ENCODE measurements at regions not wholly inside any gene's neighbourhood (a gene's known extent, or its start where the extent isn't known, plus 50 kb on each side); places are given as distances from the start of the nearest gene placed in this dataset.
"Not testable (repeated sequence)": the region's sequence is repeated elsewhere in the genome, so short reads cannot be mapped to it uniquely, and the experiment has no call there.

GRCh38 chr13:40356458-40356857 lies 310.0 kb downstream of the FOXO1 start:
- Histone ChIP-seq H3K4me3 (peak overlapping the region; percentile 55), H3K4me2 (peak overlapping the region; percentile 77), H3K4me1 (ENCODE audit: insufficient read depth) (peaks cover 14% of the 10 kb centered on the region; the same call in 1 of the 2 replicates), H2AFZ (peak overlapping the region; percentile 66; the same call in 1 of the 2 replicates)
- not testable (repeated sequence) for H3K9me2 ChIP-seq (ENCODE audit: insufficient read depth); DNase-seq (ENCODE audit: low spot score); H3K27ac ChIP-seq (ENCODE audit: low read depth); H3F3A ChIP-seq (replicated peaks; ENCODE audit: low read depth); H3K36me3 Mint-ChIP-seq (ENCODE audit: low read depth); H4K20me1 ChIP-seq (replicated peaks; ENCODE audit: insufficient read depth); ATAC-seq; H3K36me3 ChIP-seq (ENCODE audit: insufficient read depth); H3K79me2 ChIP-seq (replicated peaks; ENCODE audit: insufficient read depth); H3K9me3 Mint-ChIP-seq; H3K27ac Mint-ChIP-seq; H3K27me3 ChIP-seq (ENCODE audit: insufficient read depth)
- Mint-ChIP-seq H3K4me3 (peak overlapping the region; percentile 69), H3K4me1 (peaks cover 44% of the 10 kb centered on the region), H3K27me3 (ENCODE audit: insufficient read depth, low read depth, poor library complexity) (peaks cover 13% of the 10 kb centered on the region)

- Mint-ChIP-seq H3K36me3 (ENCODE audit: low read depth) (no peaks in the 10 kb centered on the region; the same call in 2 of the 3 replicates), H3K4me3 (no peak overlapping the region), H3K9me3 (no peaks in the 10 kb centered on the region; the same call in 2 of the 3 replicates), H3K27me3 (ENCODE audit: insufficient read depth, low read depth, poor library complexity) (peaks cover 3% of the 10 kb centered on the region), H3K27ac (no peak overlapping the region), H3K4me1 (0 out of 3 replicates have a peak, but pooled peaks cover 2% of the 10 kb centered on the region)
- H3K9me2 ChIP-seq (ENCODE audit: insufficient read depth) = no peaks in the 10 kb centered on the region
- H2AFZ ChIP-seq = no peak overlapping the region
- no peaks in the 10 kb centered on the region for H3K36me3 ChIP-seq (ENCODE audit: insufficient read depth)
- DNase-seq (ENCODE audit: low spot score) = no peak
- no peak overlapping the region for H3K27ac ChIP-seq (ENCODE audit: low read depth)
- H4K20me1 ChIP-seq (replicated peaks; ENCODE audit: insufficient read depth) = no peaks in the 10 kb centered on the region
- no peaks in the 10 kb centered on the region for H3K27me3 ChIP-seq (ENCODE audit: insufficient read depth)
- no peak for ATAC-seq
- H3K79me2 ChIP-seq (replicated peaks; ENCODE audit: insufficient read depth) = no peaks in the 10 kb centered on the region
- no peaks in the 10 kb centered on the region for H3F3A ChIP-seq (replicated peaks; ENCODE audit: low read depth)
- no peaks in the 10 kb centered on the region for H3K4me1 ChIP-seq (ENCODE audit: insufficient read depth)
- no peak overlapping the region for H3K4me2 ChIP-seq
- no peak overlapping the region for H3K4me3 ChIP-seq
- TF ChIP-seq POLR2AphosphoS5 (IDR thresholded peaks at IDR 0.05; ENCODE audit: low read depth) (no peak), CTCF (conservative IDR thresholded peaks at IDR 0.05; ENCODE audit: low read depth in 2 of 2) (no peak), EZH2 (IDR thresholded peaks at IDR 0.05; ENCODE audit: low read depth, unreplicated experiment) (no peak), JUNB (IDR thresholded peaks at IDR 0.05; ENCODE audit: unreplicated experiment) (no peak), STAT1 (IDR thresholded peaks at IDR 0.05; ENCODE audit: unreplicated experiment) (no peak), NANOG (IDR thresholded peaks at IDR 0.05; ENCODE audit: borderline replicate concordance) (no peak), ZNF331 (CRISPR knock-in tag; IDR thresholded peaks at IDR 0.05; ENCODE audit: low read depth) (no peak), EZH2phosphoT487 (IDR thresholded peaks at IDR 0.05; ENCODE audit: unreplicated experiment) (no peak), ZNF114 (CRISPR knock-in tag; IDR thresholded peaks at IDR 0.05) (no peak), CREB1 (CRISPR knock-in tag; IDR thresholded peaks at IDR 0.05; ENCODE audit: low read depth) (no peak)
- TF ChIP-seq, protein P1, sequence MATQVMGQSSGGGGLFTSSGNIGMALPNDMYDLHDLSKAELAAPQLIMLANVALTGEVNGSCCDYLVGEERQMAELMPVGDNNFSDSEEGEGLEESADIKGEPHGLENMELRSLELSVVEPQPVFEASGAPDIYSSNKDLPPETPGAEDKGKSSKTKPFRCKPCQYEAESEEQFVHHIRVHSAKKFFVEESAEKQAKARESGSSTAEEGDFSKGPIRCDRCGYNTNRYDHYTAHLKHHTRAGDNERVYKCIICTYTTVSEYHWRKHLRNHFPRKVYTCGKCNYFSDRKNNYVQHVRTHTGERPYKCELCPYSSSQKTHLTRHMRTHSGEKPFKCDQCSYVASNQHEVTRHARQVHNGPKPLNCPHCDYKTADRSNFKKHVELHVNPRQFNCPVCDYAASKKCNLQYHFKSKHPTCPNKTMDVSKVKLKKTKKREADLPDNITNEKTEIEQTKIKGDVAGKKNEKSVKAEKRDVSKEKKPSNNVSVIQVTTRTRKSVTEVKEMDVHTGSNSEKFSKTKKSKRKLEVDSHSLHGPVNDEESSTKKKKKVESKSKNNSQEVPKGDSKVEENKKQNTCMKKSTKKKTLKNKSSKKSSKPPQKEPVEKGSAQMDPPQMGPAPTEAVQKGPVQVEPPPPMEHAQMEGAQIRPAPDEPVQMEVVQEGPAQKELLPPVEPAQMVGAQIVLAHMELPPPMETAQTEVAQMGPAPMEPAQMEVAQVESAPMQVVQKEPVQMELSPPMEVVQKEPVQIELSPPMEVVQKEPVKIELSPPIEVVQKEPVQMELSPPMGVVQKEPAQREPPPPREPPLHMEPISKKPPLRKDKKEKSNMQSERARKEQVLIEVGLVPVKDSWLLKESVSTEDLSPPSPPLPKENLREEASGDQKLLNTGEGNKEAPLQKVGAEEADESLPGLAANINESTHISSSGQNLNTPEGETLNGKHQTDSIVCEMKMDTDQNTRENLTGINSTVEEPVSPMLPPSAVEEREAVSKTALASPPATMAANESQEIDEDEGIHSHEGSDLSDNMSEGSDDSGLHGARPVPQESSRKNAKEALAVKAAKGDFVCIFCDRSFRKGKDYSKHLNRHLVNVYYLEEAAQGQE (IDR thresholded peaks at IDR 0.05; ENCODE audit: unreplicated experiment) = no peak
- TF ChIP-seq, protein P2, sequence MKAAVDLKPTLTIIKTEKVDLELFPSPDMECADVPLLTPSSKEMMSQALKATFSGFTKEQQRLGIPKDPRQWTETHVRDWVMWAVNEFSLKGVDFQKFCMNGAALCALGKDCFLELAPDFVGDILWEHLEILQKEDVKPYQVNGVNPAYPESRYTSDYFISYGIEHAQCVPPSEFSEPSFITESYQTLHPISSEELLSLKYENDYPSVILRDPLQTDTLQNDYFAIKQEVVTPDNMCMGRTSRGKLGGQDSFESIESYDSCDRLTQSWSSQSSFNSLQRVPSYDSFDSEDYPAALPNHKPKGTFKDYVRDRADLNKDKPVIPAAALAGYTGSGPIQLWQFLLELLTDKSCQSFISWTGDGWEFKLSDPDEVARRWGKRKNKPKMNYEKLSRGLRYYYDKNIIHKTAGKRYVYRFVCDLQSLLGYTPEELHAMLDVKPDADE (IDR thresholded peaks at IDR 0.05) = no peak
Observed at GRCh38 chr13:40362502-40362901, 303.9 kb downstream of the FOXO1 start.

Measured in GM23338 (cell line).